Adrenal gland (tissue), 5 donors: ENCODE measurements at regions not wholly inside any gene's neighbourhood (a gene's known extent, or its start where the extent isn't known, plus 50 kb on each side); places are given as distances from the start of the nearest gene placed in this dataset.

Experiments
- CTCF ChIP-seq, 6 experiments: fragments of 450-650 bp in 4 of 6; fragments of 200-600 bp in 2 of 6; sonication (generic) in 1 of 6; IDR thresholded peaks; 1 replicate in 5 of 6; 2 replicates in 1 of 6; pipeline versions ENCODE4 v1.5.1 to v1.8.0; 2016 to 2021; ENCODE audit warnings: antibody characterized with exemption in 6 of 6, mild to moderate bottlenecking in 2 of 6, moderate library complexity in 1 of 6
- POLR2A ChIP-seq, 2 donors: fragments of 450-650 bp; IDR thresholded peaks; one replicate each; pipeline ENCODE4 v1.6.1; 2017; ENCODE audit warnings: antibody characterized with exemption in 2 of 2, mild to moderate bottlenecking in 2 of 2, moderate library complexity in 1 of 2
- donor health status: DM: no; HTN: no; CAD: no.

DNA sequence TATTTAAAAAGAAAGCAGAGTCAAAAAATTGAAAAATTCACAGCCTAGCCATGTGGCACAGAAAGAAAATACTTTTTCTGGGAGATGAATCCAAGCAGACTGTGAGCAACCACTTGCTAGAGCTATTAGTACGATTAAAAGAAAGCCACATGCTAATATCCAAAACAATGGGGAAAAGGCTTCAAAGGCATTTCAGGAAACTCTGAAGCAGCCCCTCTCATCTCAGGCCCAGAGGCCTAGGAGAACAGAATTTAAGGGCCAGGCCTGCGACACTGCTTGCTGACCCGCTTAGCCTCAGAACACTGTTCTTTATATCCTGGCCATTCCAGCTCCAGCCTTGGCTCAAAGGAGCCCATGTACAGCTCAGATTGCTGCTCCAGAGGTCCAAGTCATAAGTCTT lies 1257.0 kb upstream of the CDH18 start:
- TF ChIP-seq CTCF (IDR thresholded peaks at IDR 0.05) (no peak), POLR2A (IDR thresholded peaks at IDR 0.05) (no peak)
